Stimulated activated memory B cell treated with anti-CD40 and anti-IgM and Interleukin-4, amounts not matched to agents 10 μg/mL and 1 μg/mL and 100 μg/mL, for 72 hours (primary cell): ENCODE measurements at regions not wholly inside any gene's neighbourhood (a gene's known extent, or its start where the extent isn't known, plus 50 kb on each side); places are given as distances from the start of the nearest gene placed in this dataset.

Experiments
- ATAC-seq: fragments of 150-1000 bp; cut with Tn5 transposase; 2 replicates; pipeline ENCODE4 v1.10.0; 2021
- H3K27ac Mint-ChIP-seq: one replicate; pipeline ENCODE4 v1.8.0; 2022; ENCODE audit warnings: mild to moderate bottlenecking, mixed read lengths
- H3K27me3 Mint-ChIP-seq: one replicate; pipeline ENCODE4 v1.8.0; 2022; ENCODE audit warnings: mixed read lengths
- H3K36me3 Mint-ChIP-seq: one replicate; pipeline ENCODE4 v1.8.0; 2022; ENCODE audit warnings: mixed read lengths
- H3K4me1 Mint-ChIP-seq: one replicate; pipeline ENCODE4 v1.8.0; 2022; ENCODE audit warnings: mixed read lengths
- H3K4me3 Mint-ChIP-seq: one replicate; pipeline ENCODE4 v1.8.0; 2022; ENCODE audit warnings: mild to moderate bottlenecking, moderate library complexity, mixed read lengths
- H3K9me3 Mint-ChIP-seq: one replicate; pipeline ENCODE4 v1.8.0; 2022; ENCODE audit warnings: mixed read lengths

DNA sequence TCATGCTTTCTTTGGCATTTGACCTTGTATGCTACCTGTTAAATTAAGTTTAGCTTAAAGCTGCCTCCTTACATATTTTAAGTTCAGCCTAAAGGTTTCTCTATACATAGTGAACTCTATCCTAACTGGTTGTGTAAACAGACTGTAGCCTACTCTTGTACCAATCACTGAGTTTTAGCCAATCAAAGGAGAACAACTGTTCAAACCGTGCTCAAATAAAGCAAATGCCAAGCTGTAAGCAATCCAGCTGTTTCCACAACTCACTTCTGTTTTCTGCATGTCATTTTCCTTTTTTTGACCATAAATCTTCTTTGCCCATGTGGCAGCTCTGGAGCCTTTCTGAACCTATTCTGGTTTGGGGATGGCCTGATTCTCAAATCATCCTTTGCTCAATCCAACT lies 1603.8 kb upstream of the ACVR2A start:
- Mint-ChIP-seq H3K4me1 (no peaks in the 10 kb centered on the region), H3K27me3 (no peaks in the 10 kb centered on the region), H3K36me3 (no peaks in the 10 kb centered on the region), H3K27ac (no peak overlapping the region), H3K4me3 (no peak overlapping the region), H3K9me3 (no peaks in the 10 kb centered on the region)
- no peak for ATAC-seq

DNA sequence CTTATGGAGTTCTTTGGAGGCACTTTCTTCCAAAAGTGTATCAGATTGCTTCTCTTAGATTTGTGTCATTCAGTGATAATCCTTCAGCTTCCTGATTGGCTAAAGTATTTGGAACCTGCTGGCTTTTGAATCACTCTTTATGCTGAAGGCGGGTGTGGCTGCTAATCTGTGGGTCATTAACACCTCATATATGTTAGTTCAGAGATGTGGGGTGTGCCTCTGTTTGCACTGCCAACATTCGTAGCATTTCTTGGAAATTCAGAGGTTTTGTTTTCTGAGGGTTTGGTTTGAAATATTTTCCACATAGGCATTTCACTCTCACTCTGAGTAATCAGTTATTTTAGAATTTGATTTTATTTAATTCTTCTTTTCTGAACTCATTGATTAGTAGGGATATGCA lies 1604.4 kb upstream of the ACVR2A start:
- Mint-ChIP-seq H3K27me3 (no peaks in the 10 kb centered on the region), H3K36me3 (no peaks in the 10 kb centered on the region), H3K4me1 (no peaks in the 10 kb centered on the region), H3K4me3 (no peak overlapping the region), H3K27ac (no peak overlapping the region), H3K9me3 (no peaks in the 10 kb centered on the region)
- no peak for ATAC-seq

DNA sequence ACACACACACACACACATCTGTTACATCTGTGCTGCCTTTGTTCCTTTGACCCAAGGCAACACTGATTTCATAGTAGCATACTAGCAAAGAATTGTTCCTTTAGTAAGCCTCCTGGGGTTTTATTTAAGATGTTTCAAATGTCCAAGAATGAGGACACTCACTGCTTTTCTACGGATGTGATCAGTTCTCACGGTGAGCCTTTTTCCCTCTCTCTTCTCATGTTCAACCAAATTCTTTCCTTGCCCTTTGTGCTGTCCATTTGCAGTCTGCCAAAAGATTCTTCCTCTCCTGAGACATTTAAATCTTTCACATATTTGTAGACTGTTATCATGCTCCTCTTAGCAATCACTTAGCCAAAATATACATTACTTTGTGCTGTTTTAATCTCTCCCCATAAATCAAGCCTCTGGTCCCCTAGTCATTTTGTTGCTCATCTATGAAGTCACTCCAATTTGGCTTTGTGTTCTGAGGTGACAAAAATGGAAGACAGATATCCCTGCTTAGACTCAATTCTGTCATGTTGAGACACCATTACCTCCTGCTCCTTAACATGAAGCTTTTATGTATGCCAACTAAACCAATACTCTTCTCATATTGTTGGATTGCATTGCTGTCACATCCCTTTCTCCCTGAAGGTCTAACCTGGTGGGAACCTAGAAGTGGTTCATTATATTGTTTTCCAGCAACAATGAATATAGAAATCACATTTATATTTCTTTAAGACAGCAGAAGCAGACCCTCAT lies 1605.3 kb upstream of the ACVR2A start:
- H3K4me1 Mint-ChIP-seq, result no peaks in the 10 kb centered on the region
- no peaks in the 10 kb centered on the region for H3K36me3 Mint-ChIP-seq
- no peak overlapping the region for H3K4me3 Mint-ChIP-seq
- no peaks in the 10 kb centered on the region for H3K9me3 Mint-ChIP-seq
- ATAC-seq, result no peak
- H3K27me3 Mint-ChIP-seq, result no peaks in the 10 kb centered on the region
- H3K27ac Mint-ChIP-seq, result no peak overlapping the region

DNA sequence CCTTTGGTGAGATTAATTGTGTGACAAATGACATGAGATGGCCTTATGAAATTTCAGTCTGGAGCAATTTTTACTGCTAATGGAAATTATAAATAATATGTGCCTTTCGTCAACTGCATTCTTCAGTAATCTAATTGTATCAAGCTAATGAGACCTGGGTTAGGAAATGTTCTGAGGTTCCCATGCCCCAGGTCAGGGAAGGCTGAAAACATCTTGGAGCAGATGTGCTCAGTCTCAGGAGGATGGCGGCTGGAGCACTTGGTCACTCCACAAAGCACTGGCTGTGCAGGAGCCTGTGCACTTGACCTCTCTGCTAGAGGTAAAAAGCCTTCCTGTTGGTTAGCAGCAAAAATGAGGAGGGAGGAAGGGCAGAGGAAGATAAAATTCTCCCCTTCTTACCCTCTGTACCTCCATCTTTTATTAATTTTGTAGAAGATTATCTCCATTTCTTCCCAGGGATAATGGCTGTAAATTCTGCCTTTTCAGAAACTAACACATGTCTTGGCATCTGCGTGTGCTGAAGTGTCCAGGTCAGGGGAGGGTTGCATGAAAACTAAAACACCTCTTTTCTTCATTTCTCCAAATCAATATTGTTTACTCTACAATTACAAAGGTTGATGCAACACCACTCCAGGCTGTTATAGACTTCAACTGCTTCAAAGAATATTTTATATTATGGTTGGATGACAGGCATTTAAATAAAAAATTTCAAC lies 1606.4 kb upstream of the ACVR2A start:
- no peaks in the 10 kb centered on the region for H3K4me1 Mint-ChIP-seq
- no peaks in the 10 kb centered on the region for H3K36me3 Mint-ChIP-seq
- no peak overlapping the region for H3K4me3 Mint-ChIP-seq
- H3K27ac Mint-ChIP-seq, result no peak overlapping the region
- peak; percentile 43 for ATAC-seq
- H3K27me3 Mint-ChIP-seq, result no peaks in the 10 kb centered on the region
- no peaks in the 10 kb centered on the region for H3K9me3 Mint-ChIP-seq

DNA sequence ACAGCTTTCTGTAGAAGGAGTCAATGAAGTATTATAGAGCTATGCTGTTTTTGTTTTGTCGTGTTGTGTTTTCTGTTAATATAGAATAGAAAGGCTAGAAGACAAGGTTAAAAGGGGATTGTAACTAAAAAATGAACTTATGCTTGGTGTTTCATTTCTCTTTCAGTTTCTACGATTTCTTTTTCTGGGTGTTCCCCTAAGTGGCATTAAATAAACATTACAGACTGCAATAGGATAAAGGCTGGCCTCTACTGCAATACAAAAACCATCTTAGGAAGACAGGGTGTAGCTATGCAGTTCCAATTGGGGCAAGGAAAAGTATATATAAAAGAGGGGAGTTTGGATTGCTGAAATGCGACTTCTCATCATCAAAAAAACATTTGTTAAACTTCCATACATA lies 1609.7 kb upstream of the ACVR2A start:
- Mint-ChIP-seq H3K9me3 (no peaks in the 10 kb centered on the region), H3K36me3 (no peaks in the 10 kb centered on the region), H3K27me3 (no peaks in the 10 kb centered on the region), H3K27ac (no peak overlapping the region), H3K4me3 (no peak overlapping the region), H3K4me1 (no peaks in the 10 kb centered on the region)
- ATAC-seq, result no peak

DNA sequence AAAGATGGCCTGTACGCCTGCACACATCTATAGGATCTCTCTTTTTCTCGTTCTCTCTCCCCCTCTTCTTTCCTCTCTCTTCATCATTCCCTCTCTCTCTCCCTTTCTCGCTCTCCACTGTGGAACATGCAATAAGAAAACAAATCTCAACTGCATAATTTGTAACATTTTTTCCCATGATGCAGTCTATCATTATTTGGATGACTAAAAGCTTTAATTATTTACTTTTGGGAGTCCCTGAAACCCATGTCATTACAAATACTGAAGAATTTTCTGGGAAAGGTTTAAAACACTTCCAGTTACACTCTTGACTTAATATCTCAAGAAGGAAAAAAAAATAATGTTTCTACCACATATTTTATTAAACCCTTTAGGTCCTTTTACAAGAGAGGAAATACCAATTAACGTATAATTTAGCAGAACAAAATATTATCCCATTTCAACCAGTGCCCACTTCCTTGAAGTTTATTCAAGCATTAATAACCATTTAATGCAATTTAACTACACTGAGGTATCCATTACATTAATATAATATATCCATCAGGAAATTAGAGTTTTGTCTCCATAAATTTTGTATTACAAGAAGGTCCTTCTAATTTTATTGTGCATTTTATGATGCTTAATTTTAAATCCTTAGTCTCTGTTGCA lies 1615.2 kb upstream of the ACVR2A start:
- no peak for ATAC-seq
- Mint-ChIP-seq H3K4me3 (no peak overlapping the region), H3K36me3 (no peaks in the 10 kb centered on the region), H3K4me1 (no peaks in the 10 kb centered on the region), H3K27ac (no peak overlapping the region), H3K27me3 (no peaks in the 10 kb centered on the region), H3K9me3 (no peaks in the 10 kb centered on the region)

DNA sequence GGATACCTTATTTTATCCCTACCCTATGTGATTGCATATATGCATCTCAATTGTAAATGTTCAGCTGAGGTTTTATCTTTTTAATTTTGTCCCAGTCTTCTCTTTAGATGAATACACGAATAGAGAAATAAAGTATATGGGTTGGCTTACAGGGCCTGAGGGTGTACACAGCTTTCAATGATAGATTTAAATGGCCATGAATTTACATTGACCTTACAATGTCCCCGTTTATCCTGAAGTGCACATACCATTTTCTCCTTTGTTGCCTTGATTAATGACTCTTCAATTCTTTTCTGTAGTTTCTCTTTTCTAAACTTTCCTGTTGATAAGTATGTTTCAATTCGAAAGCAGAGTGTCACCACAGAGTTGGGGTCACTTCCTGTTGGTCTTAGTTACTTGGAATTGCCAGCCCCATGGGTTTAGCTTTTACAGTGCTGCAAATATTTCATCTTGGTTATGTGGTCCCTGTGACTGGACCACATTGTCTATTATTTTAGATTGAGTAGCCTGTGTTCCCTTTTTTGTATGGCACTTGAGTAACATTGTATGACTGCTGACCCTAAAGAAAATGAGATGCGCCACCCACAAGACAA lies 1616.3 kb upstream of the ACVR2A start:
- Mint-ChIP-seq H3K36me3 (no peaks in the 10 kb centered on the region), H3K27ac (no peak overlapping the region), H3K27me3 (no peaks in the 10 kb centered on the region), H3K4me3 (no peak overlapping the region), H3K9me3 (no peaks in the 10 kb centered on the region), H3K4me1 (no peaks in the 10 kb centered on the region)
- peak; percentile 74 for ATAC-seq

DNA sequence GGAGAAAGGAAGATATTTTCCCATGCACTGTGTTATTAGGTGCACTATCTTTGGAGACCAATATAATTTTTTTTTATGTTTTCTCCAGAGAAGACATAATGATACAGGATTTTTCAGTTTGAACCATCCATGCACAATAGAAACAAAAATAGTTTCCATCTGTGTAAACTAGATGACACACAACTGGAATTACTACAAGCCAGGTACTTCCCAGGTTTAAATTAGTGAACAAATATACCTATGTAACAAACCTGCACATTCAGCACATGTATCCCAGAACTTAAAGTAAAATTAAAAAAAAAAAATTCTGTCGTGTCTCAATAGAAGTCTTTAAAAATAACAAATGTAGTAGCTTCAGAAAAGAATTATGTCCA lies 1616.8 kb upstream of the ACVR2A start:
- Mint-ChIP-seq H3K27ac (no peak overlapping the region), H3K4me1 (no peaks in the 10 kb centered on the region), H3K9me3 (no peaks in the 10 kb centered on the region), H3K4me3 (no peak overlapping the region), H3K27me3 (no peaks in the 10 kb centered on the region), H3K36me3 (no peaks in the 10 kb centered on the region)
- no peak for ATAC-seq

DNA sequence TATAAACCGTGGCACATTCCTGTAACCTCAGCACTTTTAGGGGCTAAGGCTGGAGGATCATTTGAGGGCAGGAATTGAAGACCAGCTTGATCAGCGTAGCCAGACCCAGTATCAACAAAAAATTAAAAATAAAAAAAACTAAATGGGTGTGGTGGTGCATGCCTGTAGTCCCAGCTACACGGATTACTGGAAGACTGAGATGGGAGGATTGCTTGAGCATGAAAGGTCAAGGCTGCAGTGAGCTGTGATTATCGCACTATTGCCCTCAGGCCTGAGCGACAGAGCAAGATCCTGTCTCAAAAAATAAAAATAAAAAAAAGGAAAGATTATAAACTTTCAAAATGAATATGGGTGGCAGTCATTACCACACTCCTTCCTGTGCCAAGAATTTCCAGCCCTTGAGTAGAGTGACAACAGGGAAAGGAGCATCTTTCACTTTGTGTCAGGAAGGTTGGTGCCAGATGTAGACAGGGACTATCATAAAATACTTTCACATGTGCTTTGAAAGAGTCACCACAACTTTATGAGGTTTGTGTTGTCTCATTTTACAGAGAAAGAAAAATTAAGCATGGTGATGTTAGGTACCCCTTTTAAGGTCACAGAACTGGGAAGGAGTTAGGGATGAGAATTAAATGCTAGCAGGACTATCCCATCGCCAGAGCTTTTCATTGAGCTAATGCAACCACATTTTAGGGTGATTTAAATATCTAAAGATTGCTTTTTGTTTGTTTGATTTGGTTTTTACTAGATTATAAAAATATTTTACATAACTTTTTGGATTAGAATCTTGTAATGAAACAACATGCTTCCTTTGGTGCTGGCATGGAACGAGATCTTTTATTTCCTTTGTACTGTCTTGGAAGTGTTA lies 1617.4 kb upstream of the ACVR2A start:
- H3K9me3 Mint-ChIP-seq, result no peaks in the 10 kb centered on the region
- no peaks in the 10 kb centered on the region for H3K36me3 Mint-ChIP-seq
- ATAC-seq, result peak; percentile 19
- no peak overlapping the region for H3K4me3 Mint-ChIP-seq
- no peaks in the 10 kb centered on the region for H3K27me3 Mint-ChIP-seq
- no peaks in the 10 kb centered on the region for H3K4me1 Mint-ChIP-seq
- H3K27ac Mint-ChIP-seq, result no peak overlapping the region

DNA sequence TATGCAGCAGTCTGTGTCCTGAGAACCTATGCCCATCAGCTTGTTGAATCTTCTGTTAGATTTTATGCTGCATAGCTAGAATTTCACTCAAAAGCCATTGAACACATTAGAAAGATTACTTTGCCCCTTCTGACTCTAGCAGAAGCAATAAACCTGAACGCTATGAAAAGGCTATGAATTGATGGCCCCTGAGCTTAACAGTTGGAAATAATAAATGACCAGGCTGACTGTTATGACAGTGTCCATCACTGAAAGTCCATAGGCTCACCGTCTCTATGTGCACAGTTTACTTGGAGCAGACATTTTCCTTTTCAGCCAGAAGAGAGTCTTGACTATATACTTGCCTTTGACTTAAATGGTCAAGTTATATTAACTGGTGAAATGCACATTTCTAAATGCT lies 1618.8 kb upstream of the ACVR2A start:
- ATAC-seq, result no peak
- H3K4me3 Mint-ChIP-seq, result no peak overlapping the region
- no peaks in the 10 kb centered on the region for H3K9me3 Mint-ChIP-seq
- no peak overlapping the region for H3K27ac Mint-ChIP-seq
- H3K36me3 Mint-ChIP-seq, result no peaks in the 10 kb centered on the region
- no peaks in the 10 kb centered on the region for H3K27me3 Mint-ChIP-seq
- H3K4me1 Mint-ChIP-seq, result no peaks in the 10 kb centered on the region

DNA sequence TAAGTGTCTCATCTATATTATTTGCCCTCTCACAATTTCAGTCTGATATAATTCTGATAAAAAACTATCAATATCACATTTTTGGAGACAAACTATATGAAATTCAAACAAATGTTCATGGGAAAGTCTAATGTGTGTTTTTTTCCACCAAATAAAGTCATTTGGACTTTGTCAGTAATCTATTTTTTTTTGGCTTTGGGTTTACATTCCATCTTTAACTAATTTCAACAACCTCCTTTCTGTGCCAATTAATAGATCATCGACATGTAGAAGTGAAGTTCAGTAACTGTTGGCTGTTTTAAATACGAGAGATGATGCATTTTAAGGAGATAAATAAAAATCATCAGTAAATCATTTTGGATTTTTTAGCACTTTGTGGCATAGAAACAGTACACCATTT lies 1623.0 kb upstream of the ACVR2A start:
- Mint-ChIP-seq H3K4me3 (no peak overlapping the region), H3K9me3 (no peaks in the 10 kb centered on the region), H3K4me1 (no peaks in the 10 kb centered on the region), H3K27ac (no peak overlapping the region), H3K36me3 (no peaks in the 10 kb centered on the region), H3K27me3 (no peaks in the 10 kb centered on the region)
- ATAC-seq, result no peak

DNA sequence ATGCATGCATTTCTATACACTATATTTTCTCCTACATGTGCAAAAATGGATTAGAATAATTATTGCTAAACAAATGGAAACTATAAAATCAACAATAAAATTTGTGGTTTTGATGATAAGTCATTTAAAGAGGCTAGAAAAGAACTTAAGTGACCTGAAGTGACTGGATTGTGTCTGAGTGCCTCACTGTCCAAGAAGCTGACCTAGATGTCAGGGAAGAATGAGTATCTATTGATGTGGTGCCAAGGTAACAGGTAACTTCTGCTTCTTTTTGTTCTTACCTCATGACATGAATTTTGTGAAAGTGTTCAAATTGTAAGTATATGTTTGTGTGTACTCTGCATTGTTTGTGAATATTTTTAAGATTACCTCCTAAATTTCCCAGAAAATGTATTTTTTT lies 1623.9 kb upstream of the ACVR2A start:
- no peaks in the 10 kb centered on the region for H3K27me3 Mint-ChIP-seq
- H3K27ac Mint-ChIP-seq, result no peak overlapping the region
- ATAC-seq, result no peak
- no peaks in the 10 kb centered on the region for H3K9me3 Mint-ChIP-seq
- no peaks in the 10 kb centered on the region for H3K4me1 Mint-ChIP-seq
- no peak overlapping the region for H3K4me3 Mint-ChIP-seq
- no peaks in the 10 kb centered on the region for H3K36me3 Mint-ChIP-seq

DNA sequence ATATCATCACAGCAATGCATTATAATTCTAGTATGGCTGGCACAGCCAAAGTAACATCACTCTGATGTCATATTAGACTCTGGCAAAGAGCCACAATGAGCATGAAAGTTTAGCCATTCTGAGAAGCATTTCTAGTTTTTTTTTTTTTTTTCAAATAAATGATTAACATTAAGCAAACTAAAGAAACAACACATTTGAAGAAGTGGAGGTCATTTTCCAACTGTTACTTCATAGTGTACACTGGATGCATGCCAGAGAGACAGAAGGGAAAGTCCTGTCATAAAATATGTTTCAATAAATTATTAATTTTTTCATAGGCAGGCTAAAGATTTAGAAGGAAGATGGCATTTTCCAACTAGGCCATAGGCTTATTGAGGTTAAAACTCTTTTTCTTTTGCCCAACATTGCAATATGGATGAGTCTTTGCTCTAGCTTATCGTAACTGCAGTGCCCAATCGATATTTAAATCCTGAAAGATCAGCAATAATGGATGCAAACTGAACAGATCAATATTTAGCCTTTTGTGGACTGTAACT lies 1630.4 kb upstream of the ACVR2A start:
- Mint-ChIP-seq H3K36me3 (no peaks in the 10 kb centered on the region), H3K9me3 (peaks cover 6% of the 10 kb centered on the region), H3K27ac (no peak overlapping the region), H3K4me3 (no peak overlapping the region), H3K4me1 (no peaks in the 10 kb centered on the region), H3K27me3 (no peaks in the 10 kb centered on the region)
- no peak for ATAC-seq

DNA sequence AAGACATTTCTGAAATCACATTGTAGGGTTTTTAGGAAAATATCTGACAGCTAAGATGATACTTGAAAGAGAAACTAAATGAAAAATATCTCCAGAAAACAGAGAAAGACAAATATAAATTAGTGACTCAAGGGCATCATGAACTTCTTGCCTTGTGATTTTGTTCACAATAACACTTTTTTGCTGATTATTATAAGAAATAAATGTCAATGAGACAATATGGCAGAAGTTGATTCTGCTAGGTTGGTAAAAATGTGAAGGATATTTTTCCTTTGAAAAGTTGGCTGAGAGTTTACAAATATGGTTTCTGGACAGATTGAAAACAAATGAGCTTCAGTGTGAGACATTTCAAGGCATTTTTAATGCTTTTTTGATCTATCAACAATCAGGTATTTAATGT lies 1631.2 kb upstream of the ACVR2A start:
- Mint-ChIP-seq H3K4me1 (no peaks in the 10 kb centered on the region), H3K27ac (no peak overlapping the region), H3K36me3 (no peaks in the 10 kb centered on the region), H3K9me3 (peaks cover 6% of the 10 kb centered on the region), H3K27me3 (no peaks in the 10 kb centered on the region), H3K4me3 (no peak overlapping the region)
- no peak for ATAC-seq

DNA sequence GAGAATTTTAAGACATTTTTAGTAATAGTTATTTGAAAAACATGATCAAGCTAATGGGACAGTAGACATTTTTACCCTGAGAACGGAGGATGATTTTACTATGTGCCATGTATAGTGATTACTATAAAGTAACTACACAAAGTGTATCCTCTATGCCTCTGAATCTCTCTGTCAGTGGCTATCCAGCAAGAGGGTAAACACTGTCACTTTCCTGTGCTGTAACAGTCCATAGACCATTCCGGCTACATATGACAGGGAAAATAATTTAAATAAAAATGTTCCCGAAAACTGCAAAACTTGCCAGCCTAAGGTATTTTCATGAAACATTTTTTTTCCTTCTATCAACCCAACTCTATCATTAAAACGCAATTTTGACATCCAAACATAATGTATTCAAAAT lies 1632.2 kb upstream of the ACVR2A start:
- H3K27ac Mint-ChIP-seq, result no peak overlapping the region
- H3K4me3 Mint-ChIP-seq, result no peak overlapping the region
- peaks cover 6% of the 10 kb centered on the region for H3K9me3 Mint-ChIP-seq
- H3K27me3 Mint-ChIP-seq, result no peaks in the 10 kb centered on the region
- H3K4me1 Mint-ChIP-seq, result no peaks in the 10 kb centered on the region
- ATAC-seq, result no peak
- H3K36me3 Mint-ChIP-seq, result no peaks in the 10 kb centered on the region
